HG02623 (cell line): ENCODE measurements at regions not wholly inside any gene's neighbourhood (a gene's known extent, or its start where the extent isn't known, plus 50 kb on each side); places are given as distances from the start of the nearest gene placed in this dataset.
"Not testable (repeated sequence)": the region's sequence is repeated elsewhere in the genome, so short reads cannot be mapped to it uniquely, and the experiment has no call there.

Source experiments
- ATAC-seq: cut with Tn5 transposase; IDR thresholded peaks from one replicate; pipeline ENCODE4 v1.9.1; 2021; ENCODE audit warnings: moderate library complexity; ENCODE audit not compliant: unreplicated experiment

DNA sequence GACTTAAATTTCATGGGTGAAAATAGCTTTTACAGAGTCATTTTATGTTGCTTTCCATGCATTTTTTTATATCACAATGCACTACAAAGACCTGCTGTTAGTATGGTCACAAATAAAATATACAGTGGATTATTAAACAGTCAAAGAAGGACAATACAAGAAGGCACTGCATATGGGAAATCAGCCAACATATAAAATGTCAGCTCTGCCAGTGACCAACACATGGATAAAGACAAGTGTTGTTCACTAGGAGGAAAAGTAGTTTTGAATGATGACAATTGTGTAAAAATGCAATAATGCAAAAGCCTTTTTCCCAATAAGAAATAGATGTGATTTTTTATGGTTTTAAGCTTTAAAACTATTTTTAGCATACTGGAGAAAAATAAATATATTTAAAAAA lies 425.3 kb upstream of the CBLB start:
- no peak for ATAC-seq

DNA sequence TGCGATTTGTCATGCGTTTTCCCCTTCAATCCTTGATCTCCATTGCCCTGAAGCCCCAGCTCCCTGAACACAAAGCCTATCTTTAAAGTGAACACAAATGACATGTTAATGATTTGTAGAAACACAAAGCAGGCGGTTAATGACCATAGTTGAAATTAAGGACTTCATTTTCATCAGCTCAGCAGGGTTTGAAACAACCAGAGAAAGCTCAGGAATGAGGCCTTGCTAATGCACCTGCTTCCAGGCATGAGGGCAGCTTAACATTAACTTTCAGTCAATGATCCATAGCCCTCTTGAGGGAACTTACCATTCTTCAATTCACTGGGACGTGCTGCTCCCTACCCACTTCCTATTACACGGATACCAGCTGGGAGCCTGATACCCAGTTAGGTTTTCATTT lies 427.2 kb upstream of the CBLB start:
- ATAC-seq, result no peak

GRCh38 chr3:106299300-106300098 lies 430.7 kb upstream of the CBLB start:
- ATAC-seq, result peak; percentile 47

- ATAC-seq, result peak; percentile 91
Observed at GRCh38 chr3:106302451-106303221, 433.8 kb upstream of the CBLB start.

DNA sequence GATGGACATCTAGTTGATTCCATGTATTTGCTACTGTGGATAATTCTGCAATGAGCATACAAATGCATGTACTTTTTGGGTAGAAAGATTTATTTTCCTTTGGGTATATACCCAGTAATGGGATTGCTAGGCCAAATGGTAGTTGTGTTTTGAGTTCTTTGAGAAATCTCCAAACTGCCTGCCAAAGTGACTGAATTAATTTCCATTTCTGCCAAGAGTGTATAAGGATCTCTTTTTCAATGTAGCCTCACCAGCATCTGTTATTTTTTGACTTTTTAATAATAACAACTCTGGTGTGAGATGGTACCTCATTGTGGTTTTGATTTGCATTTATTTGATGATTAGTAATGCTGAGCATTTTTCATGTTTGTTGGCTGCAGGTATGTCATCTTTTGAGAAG lies 435.0 kb upstream of the CBLB start:
- ATAC-seq, result no peak

- ATAC-seq, result no peak
Observed at GRCh38 chr3:106305127-106305526, 436.3 kb upstream of the CBLB start.

DNA sequence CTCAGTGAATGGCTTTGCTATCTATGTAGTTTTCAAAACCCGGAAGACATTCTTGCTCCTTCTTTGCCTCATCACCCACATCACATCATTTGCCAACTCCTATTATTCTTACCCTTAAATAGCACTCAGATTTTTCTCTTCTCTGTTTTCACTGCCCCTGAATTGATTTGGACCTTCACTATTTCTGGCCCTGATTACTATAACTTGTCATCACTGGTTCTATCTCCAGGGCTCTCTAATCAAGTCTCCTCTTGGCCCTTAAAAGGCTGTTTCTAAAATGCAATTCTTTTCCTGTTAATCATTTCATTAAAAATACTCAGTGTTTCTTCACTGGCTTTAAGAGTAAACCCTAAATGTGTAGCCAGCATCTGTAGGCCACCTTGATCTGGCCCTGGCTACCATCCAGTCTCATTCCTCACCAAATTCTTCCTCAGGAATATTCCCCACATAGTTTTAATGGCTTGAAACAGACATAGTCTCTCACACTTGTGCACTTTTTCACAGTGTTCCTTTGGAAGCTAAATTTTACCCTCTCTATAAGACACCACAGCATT lies 437.1 kb upstream of the CBLB start:
- no peak for ATAC-seq

DNA sequence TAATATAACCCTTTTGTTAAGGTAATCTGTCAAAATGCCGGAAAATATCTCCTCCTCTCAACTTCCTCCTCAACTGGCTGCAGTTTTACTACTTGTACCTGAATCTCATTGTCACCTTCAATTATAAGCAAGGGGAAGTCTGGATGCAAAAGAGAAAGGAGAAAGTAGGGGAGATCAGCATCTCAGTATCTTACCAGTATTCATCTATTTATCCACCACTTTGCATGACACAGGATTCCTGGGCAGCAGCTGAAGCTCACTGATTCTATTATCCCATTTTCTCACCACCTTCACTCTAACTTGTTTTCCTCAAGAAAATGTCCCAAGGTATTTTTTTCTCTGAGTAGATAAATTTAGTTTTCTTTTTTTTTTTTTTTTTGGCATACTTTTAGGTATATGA lies 440.5 kb upstream of the CBLB start:
- ATAC-seq, result no peak

- ATAC-seq, result not testable (repeated sequence)
Observed at GRCh38 chr3:106309798-106310197, 441.0 kb upstream of the CBLB start.

GRCh38 chr3:106317141-106318055 lies 448.6 kb upstream of the CBLB start:
- no peak for ATAC-seq

DNA sequence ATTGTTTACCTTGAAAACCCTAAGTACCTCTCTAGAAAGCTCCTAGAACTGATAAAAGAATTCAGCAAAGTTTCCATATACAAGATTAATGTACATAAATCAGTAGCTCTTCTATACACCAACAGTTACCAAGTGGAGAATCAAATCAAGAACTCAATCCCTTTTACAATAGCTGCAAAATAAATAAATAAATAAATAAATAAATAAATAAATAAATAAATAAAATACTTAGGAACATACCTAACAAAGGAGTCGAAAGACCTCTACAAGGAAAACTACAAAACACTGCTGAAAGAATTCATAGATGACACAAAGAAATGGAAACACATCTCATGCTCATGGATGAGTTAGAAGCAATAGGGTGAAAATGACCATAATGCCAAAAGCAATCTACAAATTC lies 452.6 kb upstream of the CBLB start:
- not testable (repeated sequence) for ATAC-seq

GRCh38 chr3:106323586-106323985 lies 454.8 kb upstream of the CBLB start:
- no peak for ATAC-seq

GRCh38 chr3:106326941-106327695 lies 458.3 kb upstream of the CBLB start:
- ATAC-seq, result no peak

GRCh38 chr3:106327696-106328025 lies 458.8 kb upstream of the CBLB start:
- no peak for ATAC-seq

DNA sequence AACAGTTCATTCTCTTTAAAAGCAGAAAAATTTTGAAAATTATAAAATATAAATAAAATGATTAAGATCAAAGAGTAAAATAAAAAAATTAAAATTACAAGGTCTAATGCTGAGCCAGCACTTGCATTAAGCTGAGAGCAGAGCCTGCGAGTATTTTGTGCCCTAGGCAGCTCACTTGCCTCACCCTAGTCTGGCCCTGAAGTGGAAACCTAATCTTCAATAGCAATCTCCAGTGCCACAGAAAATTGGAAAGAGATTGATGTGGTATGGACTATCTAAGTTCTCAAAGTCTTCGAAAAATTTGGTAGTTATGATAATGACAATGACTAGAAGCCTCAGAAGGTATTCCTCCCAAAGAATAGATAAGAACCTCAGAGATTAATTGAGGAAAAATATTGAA lies 459.4 kb upstream of the CBLB start:
- no peak for ATAC-seq

DNA sequence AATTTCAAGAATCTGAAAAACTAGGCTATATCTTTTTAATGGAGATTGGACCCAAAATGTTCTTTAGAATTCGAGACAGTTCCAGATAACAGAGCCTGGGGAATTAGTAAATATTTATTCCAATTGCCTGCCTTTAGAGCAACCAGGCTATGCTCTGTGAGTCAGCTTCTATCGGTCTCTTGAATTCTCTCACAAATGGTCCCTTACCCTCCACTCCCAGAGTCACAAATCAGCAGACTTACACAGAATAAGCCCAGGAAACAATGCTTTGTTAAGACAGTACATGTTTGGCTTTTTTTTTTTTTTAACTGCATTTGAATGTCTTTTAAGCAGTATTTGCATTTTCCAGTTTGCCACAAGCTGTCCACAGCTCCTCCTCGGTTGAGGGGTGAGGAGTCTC lies 460.7 kb upstream of the CBLB start:
- ATAC-seq, result no peak

GRCh38 chr3:106331636-106332035 lies 462.8 kb upstream of the CBLB start:
- ATAC-seq, result no peak

- ATAC-seq, result no peak
Observed at GRCh38 chr3:106332129-106332528, 463.3 kb upstream of the CBLB start.

- peak; percentile 46 for ATAC-seq
Observed at GRCh38 chr3:106332884-106333283, 464.1 kb upstream of the CBLB start.

DNA sequence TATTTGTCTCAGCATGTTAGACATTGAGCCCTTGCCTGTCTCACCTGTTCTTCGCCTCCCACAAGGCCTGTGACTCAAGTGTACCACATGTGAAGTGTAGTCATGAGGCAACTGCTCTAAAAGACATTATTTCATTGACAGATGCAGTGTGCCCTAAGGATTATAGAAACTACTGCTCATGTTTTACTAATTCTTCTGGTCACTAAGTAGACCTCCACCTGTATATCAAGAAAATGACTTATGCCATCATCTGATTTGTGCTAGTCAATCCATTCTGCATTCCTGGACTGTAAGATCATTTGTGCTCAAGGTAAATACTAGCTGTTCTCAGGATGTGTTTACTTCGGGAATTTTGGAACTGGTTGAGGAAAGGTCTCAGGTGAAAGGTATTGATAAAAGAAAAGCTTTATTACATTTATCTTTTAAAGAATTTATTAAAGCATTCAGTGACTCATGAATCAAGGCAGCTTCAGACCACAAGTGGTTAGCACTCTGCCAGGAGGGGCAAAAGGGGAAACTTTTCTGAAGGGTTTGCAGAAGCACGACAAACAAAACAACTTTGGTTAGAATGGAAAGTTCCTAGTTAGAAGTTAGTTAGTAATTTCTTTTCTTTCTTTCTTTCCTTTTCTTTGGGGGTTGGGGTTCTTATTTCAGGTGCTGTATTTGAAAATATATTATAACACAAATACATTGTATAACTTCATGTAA lies 465.3 kb upstream of the CBLB start:
- ATAC-seq, result peak; percentile 56
